ENCODE measurements at regions not wholly inside any gene's neighbourhood (a gene's known extent, or its start where the extent isn't known, plus 50 kb on each side); places are given as distances from the start of the nearest gene placed in this dataset.

DNA sequence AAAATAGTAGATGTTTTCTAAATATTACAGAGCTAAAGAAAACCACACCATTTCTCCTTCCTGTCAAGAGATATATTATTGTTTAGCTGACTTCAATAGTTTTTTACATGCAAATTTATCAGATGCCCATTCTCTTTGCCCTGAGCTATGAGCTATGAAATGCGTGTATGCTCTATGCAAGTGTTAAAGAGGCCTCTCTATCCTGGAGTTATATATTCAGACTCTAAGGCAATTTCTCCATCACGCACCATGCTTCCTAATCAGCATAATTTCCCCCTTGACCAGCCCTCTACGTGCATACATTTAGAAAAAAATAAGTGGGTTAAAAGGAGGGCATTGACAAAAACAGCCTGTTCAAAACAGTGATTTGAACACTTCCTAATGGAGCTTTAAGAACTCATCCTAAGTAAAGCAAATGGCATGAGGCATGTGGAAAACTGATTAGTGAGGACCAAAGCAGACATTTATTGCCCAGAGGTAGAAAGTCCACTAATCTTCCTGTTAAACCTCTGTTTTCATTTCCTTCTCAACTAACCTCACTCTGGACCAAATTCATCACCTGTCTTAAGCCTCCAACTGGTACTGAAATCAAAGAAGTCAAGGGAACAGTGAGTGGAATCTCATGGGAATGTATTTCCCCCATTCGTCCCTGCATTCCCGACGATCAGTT, 565.8 kb upstream of the PKN2 start:
- TF ChIP-seq, protein P1, sequence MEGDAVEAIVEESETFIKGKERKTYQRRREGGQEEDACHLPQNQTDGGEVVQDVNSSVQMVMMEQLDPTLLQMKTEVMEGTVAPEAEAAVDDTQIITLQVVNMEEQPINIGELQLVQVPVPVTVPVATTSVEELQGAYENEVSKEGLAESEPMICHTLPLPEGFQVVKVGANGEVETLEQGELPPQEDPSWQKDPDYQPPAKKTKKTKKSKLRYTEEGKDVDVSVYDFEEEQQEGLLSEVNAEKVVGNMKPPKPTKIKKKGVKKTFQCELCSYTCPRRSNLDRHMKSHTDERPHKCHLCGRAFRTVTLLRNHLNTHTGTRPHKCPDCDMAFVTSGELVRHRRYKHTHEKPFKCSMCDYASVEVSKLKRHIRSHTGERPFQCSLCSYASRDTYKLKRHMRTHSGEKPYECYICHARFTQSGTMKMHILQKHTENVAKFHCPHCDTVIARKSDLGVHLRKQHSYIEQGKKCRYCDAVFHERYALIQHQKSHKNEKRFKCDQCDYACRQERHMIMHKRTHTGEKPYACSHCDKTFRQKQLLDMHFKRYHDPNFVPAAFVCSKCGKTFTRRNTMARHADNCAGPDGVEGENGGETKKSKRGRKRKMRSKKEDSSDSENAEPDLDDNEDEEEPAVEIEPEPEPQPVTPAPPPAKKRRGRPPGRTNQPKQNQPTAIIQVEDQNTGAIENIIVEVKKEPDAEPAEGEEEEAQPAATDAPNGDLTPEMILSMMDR (IDR thresholded peaks at IDR 0.05; ENCODE audit: extremely low read depth, low read depth, low read length), result no peak
- Histone ChIP-seq H3K4me3 (ENCODE audit: insufficient read depth, low read length) (no peak overlapping the region), H3K4me2 (ENCODE audit: insufficient read depth, low read length) (no peak overlapping the region), H4K20me1 (ENCODE audit: insufficient read depth, low read length) (no peaks in the 10 kb centered on the region), H3K36me3 (ENCODE audit: insufficient read depth, low read length) (no peaks in the 10 kb centered on the region), H3K27me3 (ENCODE audit: insufficient read depth, low read length) (no peaks in the 10 kb centered on the region), H3K9me3 (ENCODE audit: low read depth, low read length) (no peaks in the 10 kb centered on the region), H2AFZ (ENCODE audit: low read length) (no peak overlapping the region), H3K27ac (ENCODE audit: low read depth, low read length) (no peak overlapping the region), H3K79me2 (ENCODE audit: insufficient read depth, low read length) (no peaks in the 10 kb centered on the region), H3K4me1 (ENCODE audit: insufficient read depth, low read length) (no peaks in the 10 kb centered on the region)
- no peak for DNase-seq (ENCODE audit: insufficient read length, low spot score, missing footprints)

DNA sequence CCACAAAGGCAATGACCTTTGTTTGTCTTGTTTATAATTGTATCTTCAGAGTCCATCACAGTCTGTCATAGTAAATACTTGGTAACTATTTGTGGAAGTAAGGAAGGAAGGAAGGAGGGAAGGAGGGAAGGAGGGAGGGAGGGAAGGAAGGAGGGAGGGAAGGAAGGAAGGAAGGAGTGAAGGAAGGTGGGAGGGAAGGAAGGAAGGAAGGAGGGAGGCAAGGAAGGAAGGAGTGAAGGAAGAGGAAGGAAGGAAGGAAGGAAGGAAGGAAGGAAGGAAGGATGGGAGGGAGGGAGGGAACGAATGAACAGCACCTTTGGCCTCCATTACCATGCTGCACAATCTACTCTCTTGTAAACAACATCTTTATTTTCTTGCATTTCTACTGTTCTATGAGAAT, 559.5 kb upstream of the PKN2 start:
- H2AFZ ChIP-seq (ENCODE audit: low read length), result no peak overlapping the region
- no peaks in the 10 kb centered on the region for H3K36me3 ChIP-seq (ENCODE audit: insufficient read depth, low read length)
- H3K27ac ChIP-seq (ENCODE audit: low read depth, low read length), result no peak overlapping the region
- TF ChIP-seq, protein P1 (IDR thresholded peaks at IDR 0.05; ENCODE audit: extremely low read depth, low read depth, low read length), result no peak
- no peak overlapping the region for H3K4me2 ChIP-seq (ENCODE audit: insufficient read depth, low read length)
- DNase-seq (ENCODE audit: insufficient read length, low spot score, missing footprints), result no peak
- H3K27me3 ChIP-seq (ENCODE audit: insufficient read depth, low read length), result no peaks in the 10 kb centered on the region
- H3K79me2 ChIP-seq (ENCODE audit: insufficient read depth, low read length), result no peaks in the 10 kb centered on the region
- no peak overlapping the region for H3K4me3 ChIP-seq (ENCODE audit: insufficient read depth, low read length)
- H3K9me3 ChIP-seq (ENCODE audit: low read depth, low read length), result no peaks in the 10 kb centered on the region
- H3K4me1 ChIP-seq (ENCODE audit: insufficient read depth, low read length), result no peaks in the 10 kb centered on the region
- no peaks in the 10 kb centered on the region for H4K20me1 ChIP-seq (ENCODE audit: insufficient read depth, low read length)

DNA sequence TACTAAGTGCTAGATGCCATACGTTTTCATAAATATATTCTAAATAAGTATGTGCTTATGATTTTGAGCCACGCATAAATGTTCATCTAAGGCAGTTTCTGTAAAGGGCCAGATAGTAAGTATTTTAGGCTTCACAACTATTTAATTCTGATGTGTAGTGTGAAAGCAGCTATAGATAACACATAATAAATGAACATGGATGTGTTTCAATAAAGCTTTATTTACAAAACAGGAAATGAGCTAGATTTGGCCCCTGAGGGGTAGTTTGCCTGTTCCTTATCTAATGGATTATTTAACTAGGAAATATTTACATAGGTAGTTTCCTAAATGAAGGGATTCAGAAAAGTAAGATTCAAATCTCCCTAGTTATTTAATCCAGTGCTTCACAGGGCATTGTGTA, 557.6 kb upstream of the PKN2 start:
- DNase-seq (ENCODE audit: insufficient read length, low spot score, missing footprints), result no peak
- no peak overlapping the region for H3K4me2 ChIP-seq (ENCODE audit: insufficient read depth, low read length)

DNA sequence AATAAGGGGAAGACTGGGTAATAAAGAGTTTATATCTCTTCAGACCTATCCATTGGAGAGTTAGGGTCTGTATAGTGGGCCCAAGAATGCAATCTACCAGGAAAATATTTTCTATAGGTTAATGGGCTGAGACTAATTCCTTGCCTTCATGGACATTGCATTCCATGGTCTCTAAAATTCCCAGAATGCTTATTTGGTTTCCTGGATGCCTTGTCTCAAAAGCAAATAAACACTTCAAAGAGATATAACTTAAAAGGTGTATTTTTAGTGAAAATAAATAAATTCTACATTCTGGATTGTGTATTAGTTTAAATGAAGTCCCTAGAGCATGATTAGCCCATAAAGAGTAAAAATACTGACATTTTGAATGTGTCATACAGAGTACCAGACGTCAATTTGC, 550.1 kb upstream of the PKN2 start:
- H3K27ac ChIP-seq (ENCODE audit: low read depth, low read length), result no peak overlapping the region
- H3K27me3 ChIP-seq (ENCODE audit: insufficient read depth, low read length), result no peaks in the 10 kb centered on the region

More for the DNA sequence above, 557.6 kb upstream of the PKN2 start:
- Histone ChIP-seq H3K36me3 (ENCODE audit: insufficient read depth, low read length) (no peaks in the 10 kb centered on the region), H4K20me1 (ENCODE audit: insufficient read depth, low read length) (no peaks in the 10 kb centered on the region), H3K9me3 (ENCODE audit: low read depth, low read length) (no peaks in the 10 kb centered on the region), H3K79me2 (ENCODE audit: insufficient read depth, low read length) (no peaks in the 10 kb centered on the region), H3K27ac (ENCODE audit: low read depth, low read length) (no peak overlapping the region), H3K4me3 (ENCODE audit: insufficient read depth, low read length) (no peak overlapping the region), H3K27me3 (ENCODE audit: insufficient read depth, low read length) (no peaks in the 10 kb centered on the region), H2AFZ (ENCODE audit: low read length) (no peak overlapping the region), H3K4me1 (ENCODE audit: insufficient read depth, low read length) (no peaks in the 10 kb centered on the region)
- TF ChIP-seq, protein P1 (IDR thresholded peaks at IDR 0.05; ENCODE audit: extremely low read depth, low read depth, low read length), result no peak

More for the DNA sequence above, 550.1 kb upstream of the PKN2 start:
- Histone ChIP-seq H3K4me2 (ENCODE audit: insufficient read depth, low read length) (no peak overlapping the region), H4K20me1 (ENCODE audit: insufficient read depth, low read length) (no peaks in the 10 kb centered on the region), H3K4me3 (ENCODE audit: insufficient read depth, low read length) (no peak overlapping the region), H3K4me1 (ENCODE audit: insufficient read depth, low read length) (no peaks in the 10 kb centered on the region), H3K36me3 (ENCODE audit: insufficient read depth, low read length) (no peaks in the 10 kb centered on the region), H2AFZ (ENCODE audit: low read length) (no peak overlapping the region), H3K9me3 (ENCODE audit: low read depth, low read length) (no peaks in the 10 kb centered on the region), H3K79me2 (ENCODE audit: insufficient read depth, low read length) (no peaks in the 10 kb centered on the region)
- TF ChIP-seq, protein P1 (IDR thresholded peaks at IDR 0.05; ENCODE audit: extremely low read depth, low read depth, low read length), result no peak
- DNase-seq (ENCODE audit: insufficient read length, low spot score, missing footprints), result no peak

Data from osteoblast (primary cell).